Activated CD8-positive, alpha-beta memory T cell treated with anti-CD3 and anti-CD28 coated beads, Interleukin-2, amount 50 U/mL, for 24 hours (primary cell): ENCODE measurements at regions not wholly inside any gene's neighbourhood (a gene's known extent, or its start where the extent isn't known, plus 50 kb on each side); places are given as distances from the start of the nearest gene placed in this dataset.
"Not testable (repeated sequence)": the region's sequence is repeated elsewhere in the genome, so short reads cannot be mapped to it uniquely, and the experiment has no call there.

ENCODE experiments used
- DNase-seq: peaks from one replicate; pipeline ENCODE4 v3.0.0-alpha.2; 2020; ENCODE audit errors: extremely low read depth

GRCh38 chr17:20941872-20942271, 100.9 kb downstream of the USP22 start:
- DNase-seq = no peak

- no peak for DNase-seq
These were observed 98.6 kb downstream of the USP22 start for GRCh38 chr17:20944014-20944865.

- not testable (repeated sequence) for DNase-seq
These were observed 95.1 kb downstream of the USP22 start for GRCh38 chr17:20947708-20948107.

- DNase-seq = no peak
These were observed 93.6 kb downstream of the USP22 start for GRCh38 chr17:20948984-20949777.
